H54 (cell line): ENCODE measurements at regions not wholly inside any gene's neighbourhood (a gene's known extent, or its start where the extent isn't known, plus 50 kb on each side); places are given as distances from the start of the nearest gene placed in this dataset.
"Not testable (repeated sequence)": the region's sequence is repeated elsewhere in the genome, so short reads cannot be mapped to it uniquely, and the experiment has no call there.

ENCODE experiments used
- DNase-seq: peaks from one replicate; pipeline ENCODE4 v3.0.0; 2011; ENCODE audit warnings: low spot score, mixed read lengths; ENCODE audit not compliant: insufficient read length
- FAIRE-seq: peaks from 3 replicates; lab custom pipeline; 2011; peaks lifted over from hg19 to GRCh38; lab: Jason Lieb, UNC
- POLR2A ChIP-seq: IDR thresholded peaks from 2 replicates; pipeline ENCODE4 v1.6.1; 2011; ENCODE audit warnings: low read depth, mild to moderate bottlenecking, low read length

GRCh38 chr16:76059186-76059585 is 218.0 kb upstream of the CNTNAP4 start:
- FAIRE-seq (no peak), DNase-seq (no peak)
- no peak for TF ChIP-seq POLR2A

GRCh38 chr16:76059701-76060100 is 217.5 kb upstream of the CNTNAP4 start:
- no peak for DNase-seq
- no peak for FAIRE-seq
- TF ChIP-seq POLR2A, result no peak

- no peak for TF ChIP-seq POLR2A
- no peak for FAIRE-seq
- no peak for DNase-seq
These were observed 205.5 kb upstream of the CNTNAP4 start for GRCh38 chr16:76071690-76072089.

GRCh38 chr16:76081967-76082366 is 195.2 kb upstream of the CNTNAP4 start:
- TF ChIP-seq POLR2A, result no peak
- FAIRE-seq (no peak), DNase-seq (no peak)

- DNase-seq (no peak), FAIRE-seq (no peak)
- no peak for TF ChIP-seq POLR2A
These were observed 170.6 kb upstream of the CNTNAP4 start for GRCh38 chr16:76106647-76107046.

- DNase-seq (no peak), FAIRE-seq (no peak)
- no peak for TF ChIP-seq POLR2A
These were observed 168.7 kb upstream of the CNTNAP4 start for GRCh38 chr16:76108460-76108859.

- FAIRE-seq, result no peak
- no peak for TF ChIP-seq POLR2A
- no peak for DNase-seq
These were observed 162.5 kb upstream of the CNTNAP4 start for GRCh38 chr16:76114681-76115080.

GRCh38 chr16:76118344-76118743 is 158.9 kb upstream of the CNTNAP4 start:
- TF ChIP-seq POLR2A, result no peak
- DNase-seq (no peak), FAIRE-seq (no peak)

- no peak for TF ChIP-seq POLR2A
- DNase-seq, result no peak
- no peak for FAIRE-seq
These were observed 155.6 kb upstream of the CNTNAP4 start for GRCh38 chr16:76121636-76122035.

GRCh38 chr16:76123966-76124365 is 153.2 kb upstream of the CNTNAP4 start:
- FAIRE-seq, result no peak
- no peak for DNase-seq
- no peak for TF ChIP-seq POLR2A

- DNase-seq (no peak), FAIRE-seq (no peak)
- no peak for TF ChIP-seq POLR2A
These were observed 151.3 kb upstream of the CNTNAP4 start for GRCh38 chr16:76125871-76126270.

- FAIRE-seq, DNase-seq: not testable (repeated sequence)
These were observed 139.1 kb upstream of the CNTNAP4 start for GRCh38 chr16:76138056-76138455.

- DNase-seq, result no peak
- no peak for FAIRE-seq
- TF ChIP-seq POLR2A, result no peak
These were observed 119.6 kb upstream of the CNTNAP4 start for GRCh38 chr16:76157629-76158028.

- no peak for TF ChIP-seq POLR2A
- no peak for DNase-seq
- FAIRE-seq, result no peak
These were observed 115.2 kb upstream of the CNTNAP4 start for GRCh38 chr16:76162046-76162445.

- FAIRE-seq (no peak), DNase-seq (no peak)
- no peak for TF ChIP-seq POLR2A
These were observed 112.1 kb upstream of the CNTNAP4 start for GRCh38 chr16:76164970-76165558.
